ENCODE measurements at regions not wholly inside any gene's neighbourhood (a gene's known extent, or its start where the extent isn't known, plus 50 kb on each side); places are given as distances from the start of the nearest gene placed in this dataset.
"Not testable (repeated sequence)": the region's sequence is repeated elsewhere in the genome, so short reads cannot be mapped to it uniquely, and the experiment has no call there.

- no peak for DNase-seq
These were observed 400.3 kb upstream of the CT83 start for GRCh38 chrX:116863029-116863428.

- no peak for DNase-seq
These were observed 399.6 kb upstream of the CT83 start for GRCh38 chrX:116862340-116862739.

GRCh38 chrX:116841290-116841689, 378.5 kb upstream of the CT83 start:
- DNase-seq: no peak

- no peak for DNase-seq
These were observed 364.3 kb upstream of the CT83 start for GRCh38 chrX:116827063-116827462.

- DNase-seq: no peak
These were observed 362.0 kb upstream of the CT83 start for GRCh38 chrX:116824785-116825184.

- no peak for DNase-seq
These were observed 360.9 kb upstream of the CT83 start for GRCh38 chrX:116823677-116824076.

- no peak for DNase-seq
These were observed 343.6 kb upstream of the CT83 start for GRCh38 chrX:116806288-116806802.

GRCh38 chrX:116801943-116802342, 339.2 kb upstream of the CT83 start:
- DNase-seq: no peak

GRCh38 chrX:116781926-116782325, 319.1 kb upstream of the CT83 start:
- DNase-seq: no peak

GRCh38 chrX:116757491-116757890, 294.7 kb upstream of the CT83 start:
- DNase-seq: peak; percentile 24

- peak; percentile 10 for DNase-seq
These were observed 294.2 kb upstream of the CT83 start for GRCh38 chrX:116756958-116757357.

- DNase-seq: no peak
These were observed 287.2 kb upstream of the CT83 start for GRCh38 chrX:116749943-116750342.

- DNase-seq: no peak
These were observed 269.4 kb upstream of the CT83 start for GRCh38 chrX:116732214-116732613.

GRCh38 chrX:116726806-116727205, 264.0 kb upstream of the CT83 start:
- no peak for DNase-seq

- no peak for DNase-seq
These were observed 231.3 kb upstream of the CT83 start for GRCh38 chrX:116694046-116694445.

GRCh38 chrX:116679544-116679943, 216.8 kb upstream of the CT83 start:
- DNase-seq: not testable (repeated sequence)

- DNase-seq: no peak
These were observed 204.8 kb upstream of the CT83 start for GRCh38 chrX:116667346-116668134.

GRCh38 chrX:116657071-116657470, 194.3 kb upstream of the CT83 start:
- no peak for DNase-seq

GRCh38 chrX:116628464-116628863, 165.7 kb upstream of the CT83 start:
- no peak for DNase-seq

GRCh38 chrX:116618546-116618945, 155.8 kb upstream of the CT83 start:
- DNase-seq: peak; percentile 0

GRCh38 chrX:116607776-116608175, 145.0 kb upstream of the CT83 start:
- no peak for DNase-seq

- DNase-seq: no peak
These were observed 142.8 kb upstream of the CT83 start for GRCh38 chrX:116605576-116605975.

GRCh38 chrX:116596010-116596409, 133.2 kb upstream of the CT83 start:
- DNase-seq: no peak

Measured in skin of body (tissue), 1 donor.